Skeletal muscle satellite cell (primary cell): ENCODE measurements at regions not wholly inside any gene's neighbourhood (a gene's known extent, or its start where the extent isn't known, plus 50 kb on each side); places are given as distances from the start of the nearest gene placed in this dataset.

Source experiments
- H3K27me3 ChIP-seq: 2 replicates; pipeline ENCODE4 v1.7.0; 2013; ENCODE audit warnings: low read length; ENCODE audit not compliant: control insufficient read depth, insufficient read depth
- H3K36me3 ChIP-seq: 2 replicates; pipeline ENCODE4 v1.7.0; 2013; ENCODE audit warnings: mild to moderate bottlenecking, control low read depth, low read length; ENCODE audit not compliant: insufficient read depth
- H3K4me1 ChIP-seq: 2 replicates; pipeline ENCODE4 v1.7.0; 2013; ENCODE audit warnings: low read length; ENCODE audit not compliant: control insufficient read depth, insufficient read depth
- H3K4me2 ChIP-seq: 2 replicates; pipeline ENCODE4 v1.7.0; 2013; ENCODE audit warnings: mild to moderate bottlenecking, low read length
- H3K4me3 ChIP-seq: 2 replicates; pipeline ENCODE4 v1.7.0; 2013; ENCODE audit warnings: low read length
- H3K9ac ChIP-seq: 2 replicates; pipeline ENCODE4 v1.7.0; 2013; ENCODE audit warnings: mild to moderate bottlenecking, low read depth, low read length, moderate library complexity
- H3K9me3 ChIP-seq: replicated peaks from 2 replicates; pipeline ENCODE4 v1.7.0; 2013; ENCODE audit warnings: mild to moderate bottlenecking, control low read depth, low read length

DNA sequence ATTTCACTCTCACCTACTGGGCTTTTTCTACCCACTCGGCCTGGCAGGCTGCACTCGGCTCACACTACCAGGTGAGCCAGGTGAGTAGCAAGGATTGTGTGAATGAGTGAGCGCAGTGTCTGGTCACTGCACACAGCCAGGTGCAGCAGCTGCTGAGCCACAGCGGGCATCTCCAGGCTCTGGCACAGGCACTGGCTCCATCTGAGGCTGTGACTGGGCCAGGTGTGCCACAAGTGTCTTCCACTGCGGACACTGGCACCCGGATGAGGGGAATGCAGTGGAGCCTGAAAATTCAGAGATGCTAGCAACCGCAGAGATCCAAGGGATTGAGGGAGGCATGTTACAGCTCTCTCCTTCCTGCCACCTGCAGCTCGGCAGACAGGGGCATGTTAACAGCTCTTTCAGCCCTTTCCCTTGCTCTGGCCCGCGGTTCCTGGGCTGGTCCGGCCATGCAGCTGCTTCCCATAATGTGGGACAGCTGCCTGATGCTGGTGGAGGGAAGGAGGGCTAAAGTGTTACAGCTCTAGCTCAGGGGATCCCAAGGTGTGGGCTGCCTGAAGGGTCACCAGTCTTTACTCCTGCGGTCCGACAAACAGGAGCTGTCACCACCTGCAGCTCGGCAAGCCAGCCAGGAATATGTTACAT is 1038.3 kb downstream of the AMY1C start:
- H3K4me1 ChIP-seq: no peaks in the 10 kb centered on the region
- no peaks in the 10 kb centered on the region for H3K36me3 ChIP-seq
- H3K9me3 ChIP-seq: no peaks in the 10 kb centered on the region
- no peak overlapping the region for H3K4me3 ChIP-seq
- H3K27me3 ChIP-seq: no peaks in the 10 kb centered on the region
- H3K9ac ChIP-seq: no peak overlapping the region
- H3K4me2 ChIP-seq: no peak overlapping the region

DNA sequence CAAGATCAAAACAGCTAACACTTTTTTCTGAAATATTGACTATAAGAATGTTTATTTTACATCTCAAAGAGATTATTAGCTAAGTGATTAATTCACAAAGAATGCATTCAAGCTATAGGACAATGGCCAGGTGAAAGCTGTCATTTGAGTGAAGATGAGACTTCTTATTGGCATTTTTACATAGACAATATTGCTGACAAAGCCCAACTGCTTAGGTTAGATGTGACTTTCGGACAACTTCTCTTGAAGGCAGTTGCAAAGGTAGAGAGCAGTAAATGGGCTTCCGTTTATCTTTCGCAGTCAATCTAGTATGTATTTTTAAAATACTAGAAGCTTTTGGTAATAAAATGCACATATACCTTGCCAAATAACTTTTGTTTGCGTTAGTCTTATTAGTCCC is 1041.3 kb downstream of the AMY1C start:
- Histone ChIP-seq H3K4me2 (no peak overlapping the region), H3K9ac (no peak overlapping the region), H3K9me3 (no peaks in the 10 kb centered on the region), H3K27me3 (no peaks in the 10 kb centered on the region), H3K36me3 (no peaks in the 10 kb centered on the region), H3K4me1 (no peaks in the 10 kb centered on the region), H3K4me3 (no peak overlapping the region)

- Histone ChIP-seq H3K36me3 (no peaks in the 10 kb centered on the region), H3K4me1 (no peaks in the 10 kb centered on the region), H3K9ac (no peak overlapping the region), H3K27me3 (no peaks in the 10 kb centered on the region), H3K4me3 (no peak overlapping the region), H3K4me2 (no peak overlapping the region), H3K9me3 (no peaks in the 10 kb centered on the region)
Measured at GRCh38 chr1:104794035-104794434, 1044.3 kb downstream of the AMY1C start.

DNA sequence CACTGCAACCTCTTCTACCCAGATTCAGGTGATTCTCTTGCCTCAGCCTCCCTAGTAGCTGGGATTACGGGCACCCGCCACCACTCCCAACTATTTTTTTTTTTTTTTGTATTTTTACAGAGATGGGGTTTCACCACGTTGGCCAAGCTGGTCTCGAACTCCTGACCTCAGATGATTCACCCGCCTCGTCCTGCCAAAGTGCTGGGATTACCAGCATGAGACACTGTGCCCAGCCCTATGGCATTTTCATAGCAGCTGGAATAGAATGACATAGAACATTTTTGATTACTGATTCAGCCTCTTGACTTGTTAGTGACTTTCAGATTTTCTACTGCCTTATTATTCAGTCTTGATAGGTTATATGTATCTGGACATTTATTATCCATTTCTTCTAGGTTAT is 1046.2 kb downstream of the AMY1C start:
- no peak overlapping the region for H3K9ac ChIP-seq
- no peaks in the 10 kb centered on the region for H3K36me3 ChIP-seq
- no peak overlapping the region for H3K4me3 ChIP-seq
- no peaks in the 10 kb centered on the region for H3K9me3 ChIP-seq
- H3K27me3 ChIP-seq: no peaks in the 10 kb centered on the region
- H3K4me2 ChIP-seq: no peak overlapping the region
- no peaks in the 10 kb centered on the region for H3K4me1 ChIP-seq

GRCh38 chr1:104797982-104798381 is 1048.3 kb downstream of the AMY1C start:
- Histone ChIP-seq H3K4me1 (no peaks in the 10 kb centered on the region), H3K27me3 (no peaks in the 10 kb centered on the region), H3K4me2 (no peak overlapping the region), H3K9ac (no peak overlapping the region), H3K36me3 (no peaks in the 10 kb centered on the region), H3K4me3 (no peak overlapping the region), H3K9me3 (no peaks in the 10 kb centered on the region)

DNA sequence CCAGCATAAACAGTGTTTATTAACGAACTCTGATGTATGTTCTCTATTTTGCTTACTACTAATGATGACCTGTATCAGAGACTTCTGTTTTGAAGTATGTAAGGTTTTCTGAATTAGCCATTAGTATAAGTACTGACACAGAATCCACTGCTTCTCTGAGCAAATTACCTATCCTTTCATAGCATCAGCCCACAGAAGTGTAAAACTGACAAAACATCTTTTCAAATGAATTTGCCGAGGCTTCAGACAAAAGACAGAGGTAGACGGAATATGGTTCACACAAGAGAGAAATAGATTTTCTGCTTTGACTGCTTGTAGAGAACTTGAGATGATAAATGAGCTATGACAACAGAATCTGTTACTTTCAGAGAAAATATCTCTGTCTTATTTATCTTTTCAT is 1051.6 kb downstream of the AMY1C start:
- Histone ChIP-seq H3K36me3 (no peaks in the 10 kb centered on the region), H3K27me3 (no peaks in the 10 kb centered on the region), H3K9me3 (no peaks in the 10 kb centered on the region), H3K4me1 (no peaks in the 10 kb centered on the region), H3K4me3 (no peak overlapping the region), H3K9ac (no peak overlapping the region), H3K4me2 (no peak overlapping the region)

DNA sequence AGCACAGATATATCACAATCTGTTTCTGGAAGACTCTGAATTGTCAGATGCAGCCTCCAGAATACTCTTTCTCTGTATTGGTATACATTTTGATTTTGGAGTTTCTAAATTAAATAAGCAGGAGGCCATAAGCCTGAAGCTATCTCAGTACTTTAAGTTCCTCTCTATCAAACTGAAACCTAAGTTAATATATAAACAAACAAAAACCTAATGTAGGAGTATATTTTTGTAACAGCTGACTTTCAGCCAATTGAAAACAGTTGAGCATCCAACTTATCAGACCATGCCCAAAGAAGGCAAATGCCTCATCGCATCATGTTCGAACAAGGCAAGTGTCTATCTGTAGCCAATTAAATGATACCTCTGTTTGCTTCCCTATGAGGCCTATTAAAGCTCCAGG is 1054.4 kb downstream of the AMY1C start:
- Histone ChIP-seq H3K27me3 (no peaks in the 10 kb centered on the region), H3K9ac (no peak overlapping the region), H3K4me2 (no peak overlapping the region), H3K36me3 (no peaks in the 10 kb centered on the region), H3K4me1 (no peaks in the 10 kb centered on the region), H3K4me3 (no peak overlapping the region), H3K9me3 (no peaks in the 10 kb centered on the region)

DNA sequence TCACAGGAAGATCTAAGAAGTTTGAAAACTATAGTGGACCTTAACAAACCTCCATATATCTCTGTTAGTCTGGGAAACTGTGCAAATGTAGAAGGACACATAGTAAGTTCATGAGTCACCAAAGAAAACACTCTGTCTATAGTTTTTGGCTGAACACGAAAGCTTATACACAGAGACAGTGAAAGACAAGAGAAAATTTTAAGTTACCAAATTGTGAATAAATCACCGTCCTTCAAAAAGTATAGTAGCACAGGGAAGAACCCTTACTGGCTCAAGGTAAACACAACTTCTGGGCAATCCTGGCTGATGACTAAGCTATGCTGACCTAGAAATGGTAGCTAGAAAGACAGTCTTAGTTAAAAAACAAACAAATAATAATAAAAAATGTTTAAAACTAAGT is 1057.9 kb downstream of the AMY1C start:
- no peak overlapping the region for H3K9ac ChIP-seq
- no peak overlapping the region for H3K4me3 ChIP-seq
- no peaks in the 10 kb centered on the region for H3K27me3 ChIP-seq
- H3K4me1 ChIP-seq: no peaks in the 10 kb centered on the region
- no peaks in the 10 kb centered on the region for H3K36me3 ChIP-seq
- no peak overlapping the region for H3K4me2 ChIP-seq
- no peaks in the 10 kb centered on the region for H3K9me3 ChIP-seq

DNA sequence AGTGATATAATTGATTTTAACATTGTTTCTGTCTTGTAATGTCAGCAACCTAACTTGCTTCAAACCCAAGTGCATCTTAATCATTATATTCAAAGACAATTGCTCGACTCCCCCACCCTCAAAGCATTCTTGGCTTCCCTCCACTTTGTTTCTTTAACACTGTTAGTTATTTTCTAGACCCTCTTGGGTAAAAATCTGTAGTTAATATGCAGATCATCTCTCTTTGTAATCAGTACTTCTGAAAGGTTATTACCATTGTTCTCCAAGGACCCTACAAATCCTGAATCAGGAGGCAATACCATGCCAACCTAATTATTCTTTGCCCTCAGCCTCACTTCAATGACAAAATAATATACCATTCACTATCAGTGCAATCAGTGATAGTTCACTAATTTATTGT is 1075.7 kb downstream of the AMY1C start:
- no peak overlapping the region for H3K4me3 ChIP-seq
- H3K4me2 ChIP-seq: no peak overlapping the region

DNA sequence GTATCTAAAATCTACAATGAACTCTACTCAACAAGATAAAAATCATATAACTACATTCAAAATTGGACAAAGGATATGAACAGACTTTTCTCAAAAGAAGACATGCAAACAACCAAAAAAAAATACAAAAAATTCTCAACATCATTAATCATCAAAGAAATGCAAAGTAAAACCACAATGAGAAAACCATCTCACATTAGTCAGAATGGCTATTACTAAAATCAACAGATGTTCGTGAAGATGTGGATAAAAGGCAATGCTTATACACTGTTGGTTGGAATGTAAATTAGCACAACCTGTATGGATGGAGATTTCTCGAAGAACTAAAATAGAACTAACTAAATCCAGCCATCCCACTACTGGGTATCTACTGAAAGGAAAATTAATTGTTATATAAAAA is 1080.8 kb downstream of the AMY1C start:
- no peak overlapping the region for H3K4me2 ChIP-seq
- H3K4me1 ChIP-seq: no peaks in the 10 kb centered on the region
- no peak overlapping the region for H3K9ac ChIP-seq
- no peaks in the 10 kb centered on the region for H3K9me3 ChIP-seq
- H3K4me3 ChIP-seq: no peak overlapping the region
- H3K27me3 ChIP-seq: no peaks in the 10 kb centered on the region
- H3K36me3 ChIP-seq: no peaks in the 10 kb centered on the region

More for the DNA sequence above, 1075.7 kb downstream of the AMY1C start:
- no peaks in the 10 kb centered on the region for H3K27me3 ChIP-seq
- H3K36me3 ChIP-seq: no peaks in the 10 kb centered on the region
- no peaks in the 10 kb centered on the region for H3K9me3 ChIP-seq
- H3K4me1 ChIP-seq: no peaks in the 10 kb centered on the region
- no peak overlapping the region for H3K9ac ChIP-seq

- Histone ChIP-seq H3K4me2 (no peak overlapping the region), H3K36me3 (no peaks in the 10 kb centered on the region), H3K9ac (no peak overlapping the region), H3K4me3 (no peak overlapping the region), H3K27me3 (no peaks in the 10 kb centered on the region), H3K9me3 (peaks cover 10% of the 10 kb centered on the region), H3K4me1 (no peaks in the 10 kb centered on the region)
Measured at GRCh38 chr1:104852151-104852550, 1102.5 kb downstream of the AMY1C start.

DNA sequence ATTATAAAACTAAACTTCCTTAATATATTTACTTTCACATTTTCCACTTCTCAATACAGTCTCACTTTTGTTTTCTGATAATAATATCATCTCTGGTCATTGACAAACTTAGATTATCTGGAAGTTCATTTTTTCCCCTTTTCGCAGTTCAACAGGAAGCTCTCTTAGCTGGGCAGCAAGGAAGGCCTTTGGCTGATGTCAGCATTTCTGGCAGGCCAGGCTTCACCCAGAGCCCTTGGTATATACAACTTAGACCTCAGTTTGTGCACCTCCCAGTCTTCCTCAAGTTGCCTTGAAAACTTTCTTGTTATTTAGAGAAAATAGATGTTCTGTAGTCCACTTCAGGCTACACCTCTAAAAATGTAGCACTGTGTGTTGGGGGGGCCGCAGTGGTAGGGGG is 1103.6 kb downstream of the AMY1C start:
- no peaks in the 10 kb centered on the region for H3K36me3 ChIP-seq
- no peaks in the 10 kb centered on the region for H3K4me1 ChIP-seq
- no peak overlapping the region for H3K4me2 ChIP-seq
- H3K9ac ChIP-seq: no peak overlapping the region
- peaks cover 10% of the 10 kb centered on the region for H3K9me3 ChIP-seq
- H3K27me3 ChIP-seq: no peaks in the 10 kb centered on the region
- H3K4me3 ChIP-seq: no peak overlapping the region
